Progenitor cell of endocrine pancreas (in vitro differentiated cells): ENCODE measurements at regions not wholly inside any gene's neighbourhood (a gene's known extent, or its start where the extent isn't known, plus 50 kb on each side); places are given as distances from the start of the nearest gene placed in this dataset.

Experiments
- DNase-seq: peaks from one replicate; pipeline ENCODE4 v3.0.0; 2021; ENCODE audit warnings: low spot score; ENCODE audit not compliant: unreplicated experiment
- H3K27ac Mint-ChIP-seq: 2 replicates; pipeline ENCODE4 v1.8.0; 2021; ENCODE audit warnings: mild to moderate bottlenecking, moderate library complexity, mixed read lengths
- H3K27me3 Mint-ChIP-seq: 2 replicates; pipeline ENCODE4 v1.8.0; 2021; ENCODE audit warnings: mixed read lengths
- H3K36me3 Mint-ChIP-seq: 2 replicates; pipeline ENCODE4 v1.8.0; 2022; ENCODE audit warnings: mixed read lengths; ENCODE audit not compliant: insufficient read depth
- H3K4me1 Mint-ChIP-seq: 2 replicates; pipeline ENCODE4 v1.8.0; 2021; ENCODE audit warnings: low read depth, mixed read lengths
- H3K4me3 Mint-ChIP-seq: 2 replicates; pipeline ENCODE4 v1.8.0; 2021; ENCODE audit warnings: low read depth, mild to moderate bottlenecking, moderate library complexity, mixed read lengths
- H3K9me3 Mint-ChIP-seq: 2 replicates; pipeline ENCODE4 v1.8.0; 2021; ENCODE audit warnings: low read depth, mixed read lengths
- CTCF ChIP-seq: fragments of 200-600 bp; sonication (generic); IDR thresholded peaks from one replicate; pipeline ENCODE4 v1.5.0; 2021; ENCODE audit warnings: antibody characterized with exemption, mild to moderate bottlenecking; ENCODE audit not compliant: unreplicated experiment

GRCh38 chr7:156099085-156099484 lies 286.8 kb upstream of the SHH start:
- H3K27me3 Mint-ChIP-seq, result peaks cover under 1% of the 10 kb centered on the region
- peaks cover 1% of the 10 kb centered on the region for H3K4me1 Mint-ChIP-seq
- no peak for DNase-seq
- no peak overlapping the region for H3K27ac Mint-ChIP-seq
- H3K9me3 Mint-ChIP-seq, result no peaks in the 10 kb centered on the region
- no peak for TF ChIP-seq CTCF
- no peak overlapping the region for H3K4me3 Mint-ChIP-seq
- no peaks in the 10 kb centered on the region for H3K36me3 Mint-ChIP-seq

GRCh38 chr7:156096771-156097538 lies 284.7 kb upstream of the SHH start:
- Mint-ChIP-seq H3K9me3 (no peaks in the 10 kb centered on the region), H3K27ac (no peak overlapping the region), H3K4me3 (no peak overlapping the region), H3K36me3 (no peaks in the 10 kb centered on the region), H3K27me3 (no peaks in the 10 kb centered on the region), H3K4me1 (peaks cover 1% of the 10 kb centered on the region)
- no peak for TF ChIP-seq CTCF
- no peak for DNase-seq

- Mint-ChIP-seq H3K4me3 (no peak overlapping the region), H3K9me3 (no peaks in the 10 kb centered on the region), H3K27me3 (peaks cover 5% of the 10 kb centered on the region), H3K4me1 (peaks cover 1% of the 10 kb centered on the region), H3K27ac (no peak overlapping the region), H3K36me3 (no peaks in the 10 kb centered on the region)
- DNase-seq, result no peak
- TF ChIP-seq CTCF, result no peak
These were observed 283.8 kb upstream of the SHH start for GRCh38 chr7:156095908-156096539.

GRCh38 chr7:156094350-156095146 lies 282.3 kb upstream of the SHH start:
- no peak overlapping the region for H3K27ac Mint-ChIP-seq
- peaks cover 1% of the 10 kb centered on the region for H3K4me1 Mint-ChIP-seq
- DNase-seq, result no peak
- peaks cover 17% of the 10 kb centered on the region for H3K27me3 Mint-ChIP-seq
- no peak overlapping the region for H3K4me3 Mint-ChIP-seq
- no peaks in the 10 kb centered on the region for H3K36me3 Mint-ChIP-seq
- no peaks in the 10 kb centered on the region for H3K9me3 Mint-ChIP-seq
- TF ChIP-seq CTCF, result no peak

- DNase-seq, result no peak
- Mint-ChIP-seq H3K9me3 (no peaks in the 10 kb centered on the region), H3K36me3 (no peaks in the 10 kb centered on the region), H3K4me1 (peaks cover 1% of the 10 kb centered on the region), H3K27me3 (peaks cover 17% of the 10 kb centered on the region), H3K4me3 (no peak overlapping the region), H3K27ac (no peak overlapping the region)
- no peak for TF ChIP-seq CTCF
These were observed 280.0 kb upstream of the SHH start for GRCh38 chr7:156092307-156092706.
